HG02981 (cell line): ENCODE measurements at regions not wholly inside any gene's neighbourhood (a gene's known extent, or its start where the extent isn't known, plus 50 kb on each side); places are given as distances from the start of the nearest gene placed in this dataset.

Experiments used
- ATAC-seq: cut with Tn5 transposase; IDR thresholded peaks from one replicate; pipeline ENCODE4 v1.9.1; 2021; ENCODE audit warnings: mild to moderate bottlenecking, moderate library complexity; ENCODE audit not compliant: unreplicated experiment

- no peak for ATAC-seq
Measured at GRCh38 chr11:130728185-130729180, 187.8 kb downstream of the SNX19 start.

- no peak for ATAC-seq
Measured at GRCh38 chr11:130729193-130729592, 187.1 kb downstream of the SNX19 start.

GRCh38 chr11:130729678-130730300 is 186.5 kb downstream of the SNX19 start:
- no peak for ATAC-seq

- ATAC-seq, result no peak
Measured at GRCh38 chr11:130731401-130731800, 184.9 kb downstream of the SNX19 start.

- no peak for ATAC-seq
Measured at GRCh38 chr11:130732476-130732875, 183.8 kb downstream of the SNX19 start.

GRCh38 chr11:130737041-130737830 is 179.0 kb downstream of the SNX19 start:
- no peak for ATAC-seq

- ATAC-seq, result no peak
Measured at GRCh38 chr11:130737866-130738431, 178.3 kb downstream of the SNX19 start.

- no peak for ATAC-seq
Measured at GRCh38 chr11:130738611-130739010, 177.7 kb downstream of the SNX19 start.

GRCh38 chr11:130740819-130741218 is 175.5 kb downstream of the SNX19 start:
- no peak for ATAC-seq

GRCh38 chr11:130744794-130745193 is 171.5 kb downstream of the SNX19 start:
- ATAC-seq, result no peak

GRCh38 chr11:130749216-130749615 is 167.1 kb downstream of the SNX19 start:
- ATAC-seq, result no peak

- no peak for ATAC-seq
Measured at GRCh38 chr11:130760515-130761125, 155.7 kb downstream of the SNX19 start.

GRCh38 chr11:130761560-130762220 is 154.6 kb downstream of the SNX19 start:
- ATAC-seq, result no peak

GRCh38 chr11:130762638-130763037 is 153.6 kb downstream of the SNX19 start:
- ATAC-seq, result no peak

GRCh38 chr11:130763087-130763980 is 152.9 kb downstream of the SNX19 start:
- ATAC-seq, result no peak

GRCh38 chr11:130765406-130765805 is 150.9 kb downstream of the SNX19 start:
- no peak for ATAC-seq

GRCh38 chr11:130765951-130766649 is 150.2 kb downstream of the SNX19 start:
- peak; percentile 55 for ATAC-seq
